IMR-90 (cell line): ENCODE measurements at regions not wholly inside any gene's neighbourhood (a gene's known extent, or its start where the extent isn't known, plus 50 kb on each side); places are given as distances from the start of the nearest gene placed in this dataset.

Experiments used
- ATAC-seq: fragments of 200-7000 bp; cut with Tn5 transposase; 2 replicates; pipeline ENCODE4 v1.9.1; 2020; ENCODE audit warnings: low read depth, mild to moderate bottlenecking, moderate library complexity
- BruUV-seq: library from RNA; stranded (reverse); fragments of 400-500 nt; replicated peaks from 2 replicates; lab custom pipeline; 2021; lab: Mats Ljungman, UMichigan
- CTCF ChIA-PET: fragments of 300-600 bp; formaldehyde crosslinking; extraction: SDS; loops from one replicate; lab custom pipeline; 2021; ENCODE audit warnings: antibody characterized with exemption; lab: Yijun Ruan, JAX
- POLR2A ChIA-PET: fragments of 300-600 bp; sonication (Branson Sonifier 250); formaldehyde crosslinking; loops from one replicate; lab custom pipeline; 2022; ENCODE audit warnings: antibody characterized with exemption; ENCODE audit not compliant: unreplicated experiment; lab: Charles Lee
- DNase-seq: peaks from one replicate; pipeline ENCODE4 v3.0.0; 2013
- H2AFZ ChIP-seq: replicated peaks from 2 replicates; pipeline ENCODE3; 2013; ENCODE audit warnings: low read length, mild to moderate bottlenecking; ENCODE audit not compliant: poor library complexity
- H2AK5ac ChIP-seq: 2 replicates; pipeline ENCODE4 v1.6.1; 2013; ENCODE audit warnings: low read depth, low read length, inconsistent platforms
- H2AK9ac ChIP-seq: replicated peaks from 2 replicates; pipeline ENCODE3; 2013; ENCODE audit warnings: mild to moderate bottlenecking, low read depth, low read length, moderate library complexity; ENCODE audit not compliant: poor library complexity
- H2BK120ac ChIP-seq: 2 replicates; pipeline ENCODE4 v1.6.1; 2013; ENCODE audit warnings: low read depth, low read length, inconsistent platforms
- H2BK15ac ChIP-seq: 3 replicates; pipeline ENCODE4 v1.6.1; 2013; ENCODE audit warnings: low read depth, low read length, inconsistent platforms
- H2BK20ac ChIP-seq: 2 replicates; pipeline ENCODE4 v1.6.1; 2013; ENCODE audit warnings: low read depth, mild to moderate bottlenecking, inconsistent platforms, low read length, moderate library complexity
- H2BK5ac ChIP-seq: 2 replicates; pipeline ENCODE4 v1.6.1; 2013; ENCODE audit warnings: mild to moderate bottlenecking, low read depth, low read length, inconsistent platforms; ENCODE audit not compliant: poor library complexity, severe bottlenecking
- H3K14ac ChIP-seq: replicated peaks from 2 replicates; pipeline ENCODE4 v1.6.1; 2013; ENCODE audit warnings: low read depth, low read length, inconsistent platforms
- H3K18ac ChIP-seq: 2 replicates; pipeline ENCODE4 v1.6.1; 2013; ENCODE audit warnings: low read depth, low read length, control low read depth
- H3K23ac ChIP-seq: 2 replicates; pipeline ENCODE4 v1.6.1; 2013; ENCODE audit warnings: low read depth, low read length, inconsistent platforms
- H3K27ac ChIP-seq: 2 replicates; pipeline ENCODE4 v1.5.1; 2013; ENCODE audit warnings: mild to moderate bottlenecking, control low read depth, low read length; ENCODE audit not compliant: insufficient read depth
- H3K27me3 ChIP-seq: 2 replicates; pipeline ENCODE4 v1.6.1; 2013; ENCODE audit warnings: low read length; ENCODE audit not compliant: control insufficient read depth, insufficient read depth
- H3K36me3 ChIP-seq: 2 replicates; pipeline ENCODE4 v1.6.1; 2013; ENCODE audit warnings: low read length, mixed read lengths; ENCODE audit not compliant: control insufficient read depth, insufficient read depth
- H3K4ac ChIP-seq: 2 replicates; pipeline ENCODE4 v1.6.1; 2013; ENCODE audit warnings: low read depth, low read length, inconsistent platforms
- H3K4me1 ChIP-seq: 2 replicates; pipeline ENCODE4 v1.6.1; 2013; ENCODE audit warnings: low read length, mixed read lengths; ENCODE audit not compliant: control insufficient read depth, insufficient read depth
- H3K4me2 ChIP-seq: 2 replicates; pipeline ENCODE4 v1.6.1; 2013; ENCODE audit warnings: low read depth, mild to moderate bottlenecking, control low read depth, low read length, moderate library complexity
- H3K4me3 ChIP-seq: 2 replicates; pipeline ENCODE4 v1.5.1; 2013; ENCODE audit warnings: low read depth, mild to moderate bottlenecking, control low read depth, low read length, moderate library complexity; ENCODE audit not compliant: insufficient read depth
- H3K56ac ChIP-seq: 2 replicates; pipeline ENCODE4 v1.6.1; 2013; ENCODE audit warnings: low read length, inconsistent platforms; ENCODE audit not compliant: insufficient read depth; ENCODE audit errors: extremely low read depth
- H3K79me1 ChIP-seq, 2 experiments: 2 replicates each; pipeline ENCODE4 v1.6.1; 2013; ENCODE audit warnings: low read length in 2 of 2, inconsistent platforms in 1 of 2, low read depth in 1 of 2
- H3K9ac ChIP-seq: 2 replicates; pipeline ENCODE4 v1.6.1; 2013; ENCODE audit warnings: low read depth, low read length, control low read depth
- H3K9me1 ChIP-seq: 2 replicates; pipeline ENCODE4 v1.6.1; 2013; ENCODE audit warnings: low read length, inconsistent platforms; ENCODE audit not compliant: insufficient read depth
- H3K9me3 ChIP-seq: 2 replicates; pipeline ENCODE4 v1.6.1; 2013; ENCODE audit warnings: low read length; ENCODE audit not compliant: control insufficient read depth, insufficient read depth
- H4K20me1 ChIP-seq: 2 replicates; pipeline ENCODE4 v1.6.1; 2013; ENCODE audit warnings: low read length, inconsistent platforms; ENCODE audit not compliant: insufficient read depth
- H4K5ac ChIP-seq: 2 replicates; pipeline ENCODE4 v1.6.1; 2013; ENCODE audit warnings: mild to moderate bottlenecking, low read depth, low read length, control low read depth
- H4K8ac ChIP-seq, 2 experiments: 2 replicates each; pipeline ENCODE4 v1.6.1; 2013; ENCODE audit warnings: low read depth in 2 of 2, low read length in 2 of 2, control low read depth in 1 of 2, inconsistent platforms in 1 of 2
- H4K91ac ChIP-seq: 2 replicates; pipeline ENCODE4 v1.6.1; 2013; ENCODE audit warnings: low read depth, low read length, inconsistent platforms; ENCODE audit not compliant: insufficient read depth
- BHLHE40 ChIP-seq: fragments of 150-350 bp; IDR thresholded peaks from 2 replicates; pipeline ENCODE4 v1.6.1; 2016; ENCODE audit warnings: mild to moderate bottlenecking, low read depth, low read length
- MAFK ChIP-seq: IDR thresholded peaks from 2 replicates; pipeline ENCODE4 v1.6.1; 2012; ENCODE audit warnings: low read depth, low read length, improper control_type of control experiment
- WGBS, 2 experiments: methylation state at CpG; one replicate each; pipeline versions ENCODE4 v1.1.5 to v1.1.7; 2013; ENCODE audit warnings: missing lambda C conversion rate in 2 of 2; ENCODE audit not compliant: insufficient read length in 1 of 2; ENCODE audit errors: extremely low coverage in 2 of 2; 5-methylcytosine and 5-hydroxymethylcytosine counted together
- dilution Hi-C: fragments of 300-500 bp; cut with HindIII; formaldehyde crosslinking; loops from one replicate; pipeline ENCODE4 v1.14.3; 2018; ENCODE audit warnings: low sequenced_read_pairs; ENCODE audit not compliant: unreplicated experiment
- in situ Hi-C: fragments of 300-500 bp; cut with MboI; formaldehyde crosslinking; loops from 3 replicates; pipeline ENCODE4 v1.14.3; 2019; ENCODE audit warnings: low sequenced_read_pairs, inconsistent platforms, mixed read lengths
- intact Hi-C: fragments of 100-400 bp; cut with micrococcal nuclease; formaldehyde crosslinking; loops from 2 replicates; pipeline ENCODE4 v1.10.0; 2022
- TF ChIP-seq, protein P1 (sequence below): fragments of 150-350 bp; IDR thresholded peaks from 2 replicates; pipeline ENCODE4 v1.6.1; 2017; ENCODE audit warnings: mild to moderate bottlenecking, antibody characterized with exemption, low read length, low read depth

- Histone ChIP-seq H3K27ac (no peak overlapping the region), H3K14ac (no peak overlapping the region), H3K4me2 (no peak overlapping the region), H3K27me3 (no peaks in the 10 kb centered on the region), H2BK15ac (no peak overlapping the region), H3K36me3 (no peaks in the 10 kb centered on the region), H2BK5ac (no peak overlapping the region), H3K79me1 (no peaks in the 10 kb centered on the region), H2BK20ac (no peak overlapping the region), H3K4me1 (no peaks in the 10 kb centered on the region; the same call in 1 of the 2 replicates), H2AK9ac (no peak overlapping the region), H3K4me3 (no peak overlapping the region), H2BK120ac (peak overlapping the region; percentile 21; the same call in 1 of the 2 replicates), H3K9ac (no peak overlapping the region), H4K91ac (no peak overlapping the region), H3K4ac (no peak overlapping the region), H2AK5ac (no peak overlapping the region), H3K23ac (no peak overlapping the region), H3K56ac (no peak overlapping the region), H3K9me1 (no peaks in the 10 kb centered on the region), H3K9me3 (no peaks in the 10 kb centered on the region), H4K20me1 (no peaks in the 10 kb centered on the region), H4K5ac (no peak overlapping the region), H4K8ac (no peak overlapping the region), H3K18ac (no peak overlapping the region), H2AFZ (no peak overlapping the region)
- ChIA-PET POLR2A (interaction anchor here (0.6 kb wide), 1 partner anchor 813 kb away, joined by 5 read pairs; no protein-coding TSS in a partner anchor), CTCF (interaction anchor here (1.7 kb wide), 1 partner anchor 8 kb away, joined by 5 read pairs; no protein-coding TSS in a partner anchor)
- dilution Hi-C loops = no loop called here
- TF ChIP-seq BHLHE40 = no peak
- peak; percentile 12; the same call in 1 of the 2 replicates for TF ChIP-seq MAFK
- TF ChIP-seq, protein P1, sequence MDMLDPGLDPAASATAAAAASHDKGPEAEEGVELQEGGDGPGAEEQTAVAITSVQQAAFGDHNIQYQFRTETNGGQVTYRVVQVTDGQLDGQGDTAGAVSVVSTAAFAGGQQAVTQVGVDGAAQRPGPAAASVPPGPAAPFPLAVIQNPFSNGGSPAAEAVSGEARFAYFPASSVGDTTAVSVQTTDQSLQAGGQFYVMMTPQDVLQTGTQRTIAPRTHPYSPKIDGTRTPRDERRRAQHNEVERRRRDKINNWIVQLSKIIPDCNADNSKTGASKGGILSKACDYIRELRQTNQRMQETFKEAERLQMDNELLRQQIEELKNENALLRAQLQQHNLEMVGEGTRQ = peak; percentile 17; the same call in 1 of the 2 replicates
- in situ Hi-C loops = no loop called here
- no CpG with 5 or more reads among the region's 1 CpG for WGBS, 2 experiments
- intact Hi-C loops = loop anchor here (10.0 kb wide), 1 partner anchor 585 kb away; no protein-coding TSS in a partner anchor
- DNase-seq (peak; percentile 58), ATAC-seq (no peak)
- BruUV-seq = no TSS peak
Observed at GRCh38 chr6:140670021-140670420, 1295.6 kb upstream of the CITED2 start.
